MM.1S (cell line): ENCODE measurements at regions not wholly inside any gene's neighbourhood (a gene's known extent, or its start where the extent isn't known, plus 50 kb on each side); places are given as distances from the start of the nearest gene placed in this dataset.

Source experiments
- EZH2 ChIP-seq: fragments of 300-600 bp; sonication (generic); optimal IDR thresholded peaks from 2 replicates; pipeline ENCODE3; 2017; ENCODE audit warnings: low read depth, mild to moderate bottlenecking, antibody characterized with exemption, low read length, mixed read lengths
- EZH2phosphoT487 ChIP-seq: fragments of 300-600 bp; sonication (generic); IDR thresholded peaks from 2 replicates; pipeline ENCODE4 v1.6.1; 2018; ENCODE audit warnings: antibody characterized with exemption, low read length
- TF ChIP-seq, protein P1 (sequence below): fragments of 300-600 bp; sonication (generic); IDR thresholded peaks from 2 replicates; pipeline ENCODE4 v1.5.1; 2016; ENCODE audit warnings: antibody characterized with exemption, low read length, mixed read lengths

DNA sequence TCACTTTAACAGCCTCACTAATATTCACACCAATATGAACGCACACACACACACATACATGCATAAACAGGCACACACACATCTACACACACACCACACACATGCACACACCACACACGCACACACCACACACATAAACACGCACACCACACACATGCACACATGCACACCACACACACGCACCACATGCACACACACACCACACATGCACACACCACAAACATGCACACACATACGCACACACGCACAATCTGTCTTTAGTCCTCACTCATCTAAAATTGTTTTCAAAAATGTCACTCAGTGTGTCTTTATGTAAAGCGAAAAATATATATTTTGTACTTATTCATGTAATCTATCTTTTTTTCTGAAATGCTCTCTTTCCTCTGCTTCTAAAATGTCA lies 158.1 kb upstream of the SGCG start:
- TF ChIP-seq, protein P1, sequence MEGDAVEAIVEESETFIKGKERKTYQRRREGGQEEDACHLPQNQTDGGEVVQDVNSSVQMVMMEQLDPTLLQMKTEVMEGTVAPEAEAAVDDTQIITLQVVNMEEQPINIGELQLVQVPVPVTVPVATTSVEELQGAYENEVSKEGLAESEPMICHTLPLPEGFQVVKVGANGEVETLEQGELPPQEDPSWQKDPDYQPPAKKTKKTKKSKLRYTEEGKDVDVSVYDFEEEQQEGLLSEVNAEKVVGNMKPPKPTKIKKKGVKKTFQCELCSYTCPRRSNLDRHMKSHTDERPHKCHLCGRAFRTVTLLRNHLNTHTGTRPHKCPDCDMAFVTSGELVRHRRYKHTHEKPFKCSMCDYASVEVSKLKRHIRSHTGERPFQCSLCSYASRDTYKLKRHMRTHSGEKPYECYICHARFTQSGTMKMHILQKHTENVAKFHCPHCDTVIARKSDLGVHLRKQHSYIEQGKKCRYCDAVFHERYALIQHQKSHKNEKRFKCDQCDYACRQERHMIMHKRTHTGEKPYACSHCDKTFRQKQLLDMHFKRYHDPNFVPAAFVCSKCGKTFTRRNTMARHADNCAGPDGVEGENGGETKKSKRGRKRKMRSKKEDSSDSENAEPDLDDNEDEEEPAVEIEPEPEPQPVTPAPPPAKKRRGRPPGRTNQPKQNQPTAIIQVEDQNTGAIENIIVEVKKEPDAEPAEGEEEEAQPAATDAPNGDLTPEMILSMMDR: no peak
- TF ChIP-seq EZH2phosphoT487: no peak
- TF ChIP-seq EZH2: no peak
